Gastroesophageal sphincter (tissue), 3 donors: ENCODE measurements at regions not wholly inside any gene's neighbourhood (a gene's known extent, or its start where the extent isn't known, plus 50 kb on each side); places are given as distances from the start of the nearest gene placed in this dataset.

Experiments
- POLR2A ChIP-seq, 2 donors: fragments of 450-650 bp; IDR thresholded peaks; one replicate each; pipeline ENCODE4 v1.6.1; 2017; ENCODE audit warnings: antibody characterized with exemption in 2 of 2, mild to moderate bottlenecking in 2 of 2, moderate library complexity in 1 of 2
- TF ChIP-seq, protein P1 (sequence below), 4 experiments: fragments of 200-600 bp in 2 of 4; fragments of 450-650 bp in 2 of 4; sonication (generic) in 1 of 4; IDR thresholded peaks; one replicate each; pipeline ENCODE4 v1.5.1; 2017 to 2019; ENCODE audit warnings: antibody characterized with exemption in 4 of 4, mild to moderate bottlenecking in 2 of 4, moderate library complexity in 2 of 4

DNA sequence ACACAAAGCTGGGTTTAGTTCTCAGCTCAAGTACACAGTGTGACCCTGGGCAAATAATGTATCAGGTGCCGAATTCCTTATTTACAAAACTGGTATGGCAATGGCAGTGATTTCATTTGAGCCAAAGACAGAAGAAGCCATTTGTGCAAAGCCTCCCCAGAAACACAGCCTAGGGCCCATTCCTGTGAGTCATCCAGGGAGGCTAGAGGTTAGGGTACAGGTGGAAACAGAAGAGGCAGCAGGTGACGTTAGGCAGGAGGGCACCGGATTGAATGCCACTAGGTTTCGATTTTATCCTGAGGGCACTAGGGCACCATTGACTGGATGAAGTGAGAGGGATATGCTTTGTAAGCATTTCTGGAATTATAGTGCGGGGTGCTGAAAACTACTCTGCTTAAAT is 766.9 kb upstream of the NR2F2 start:
- TF ChIP-seq, protein P1, sequence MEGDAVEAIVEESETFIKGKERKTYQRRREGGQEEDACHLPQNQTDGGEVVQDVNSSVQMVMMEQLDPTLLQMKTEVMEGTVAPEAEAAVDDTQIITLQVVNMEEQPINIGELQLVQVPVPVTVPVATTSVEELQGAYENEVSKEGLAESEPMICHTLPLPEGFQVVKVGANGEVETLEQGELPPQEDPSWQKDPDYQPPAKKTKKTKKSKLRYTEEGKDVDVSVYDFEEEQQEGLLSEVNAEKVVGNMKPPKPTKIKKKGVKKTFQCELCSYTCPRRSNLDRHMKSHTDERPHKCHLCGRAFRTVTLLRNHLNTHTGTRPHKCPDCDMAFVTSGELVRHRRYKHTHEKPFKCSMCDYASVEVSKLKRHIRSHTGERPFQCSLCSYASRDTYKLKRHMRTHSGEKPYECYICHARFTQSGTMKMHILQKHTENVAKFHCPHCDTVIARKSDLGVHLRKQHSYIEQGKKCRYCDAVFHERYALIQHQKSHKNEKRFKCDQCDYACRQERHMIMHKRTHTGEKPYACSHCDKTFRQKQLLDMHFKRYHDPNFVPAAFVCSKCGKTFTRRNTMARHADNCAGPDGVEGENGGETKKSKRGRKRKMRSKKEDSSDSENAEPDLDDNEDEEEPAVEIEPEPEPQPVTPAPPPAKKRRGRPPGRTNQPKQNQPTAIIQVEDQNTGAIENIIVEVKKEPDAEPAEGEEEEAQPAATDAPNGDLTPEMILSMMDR (IDR thresholded peaks at IDR 0.05) = no peak
- TF ChIP-seq POLR2A (IDR thresholded peaks at IDR 0.05) = no peak
